Effector CD8-positive, alpha-beta T cell (primary cell): ENCODE measurements at regions not wholly inside any gene's neighbourhood (a gene's known extent, or its start where the extent isn't known, plus 50 kb on each side); places are given as distances from the start of the nearest gene placed in this dataset.

Source experiments
- DNase-seq: peaks from one replicate; lab custom pipeline; 2025; lab: John Stamatoyannopoulos, UW

- no peak for DNase-seq
These were observed 240.7 kb upstream of the TRAM1L1 start for GRCh38 chr4:117326091-117326490.

GRCh38 chr4:117327491-117327890 is 242.1 kb upstream of the TRAM1L1 start:
- no peak for DNase-seq

- DNase-seq, result no peak
These were observed 243.0 kb upstream of the TRAM1L1 start for GRCh38 chr4:117328333-117328732.

- no peak for DNase-seq
These were observed 246.4 kb upstream of the TRAM1L1 start for GRCh38 chr4:117331817-117332216.

GRCh38 chr4:117334451-117335188 is 249.2 kb upstream of the TRAM1L1 start:
- DNase-seq, result no peak

GRCh38 chr4:117357437-117357836 is 272.1 kb upstream of the TRAM1L1 start:
- no peak for DNase-seq

DNA sequence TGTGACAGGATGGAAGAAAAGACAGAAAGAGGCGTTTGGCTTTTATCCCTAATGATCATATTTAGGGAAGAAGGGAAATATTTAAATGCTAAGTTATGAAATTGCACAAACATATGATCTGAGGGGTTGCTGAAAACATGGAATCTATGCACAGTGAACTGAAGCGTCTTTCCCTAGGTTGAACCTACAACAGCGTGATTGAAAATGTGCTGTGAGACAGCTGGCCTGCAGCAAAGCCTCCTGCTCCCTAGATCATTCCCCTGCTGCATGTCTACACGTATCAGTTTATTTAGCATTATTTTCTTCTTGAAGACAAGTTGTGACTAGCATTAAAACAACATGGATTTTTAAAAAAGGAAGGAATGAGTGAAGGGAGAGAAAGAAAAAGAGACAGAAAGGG is 272.5 kb upstream of the TRAM1L1 start:
- DNase-seq, result no peak

GRCh38 chr4:117370944-117371668 is 285.7 kb upstream of the TRAM1L1 start:
- no peak for DNase-seq

GRCh38 chr4:117375101-117375500 is 289.7 kb upstream of the TRAM1L1 start:
- DNase-seq, result no peak

GRCh38 chr4:117376692-117377091 is 291.3 kb upstream of the TRAM1L1 start:
- no peak for DNase-seq

GRCh38 chr4:117378942-117379341 is 293.6 kb upstream of the TRAM1L1 start:
- no peak for DNase-seq

GRCh38 chr4:117383468-117383867 is 298.1 kb upstream of the TRAM1L1 start:
- no peak for DNase-seq

GRCh38 chr4:117385526-117385925 is 300.1 kb upstream of the TRAM1L1 start:
- no peak for DNase-seq

DNA sequence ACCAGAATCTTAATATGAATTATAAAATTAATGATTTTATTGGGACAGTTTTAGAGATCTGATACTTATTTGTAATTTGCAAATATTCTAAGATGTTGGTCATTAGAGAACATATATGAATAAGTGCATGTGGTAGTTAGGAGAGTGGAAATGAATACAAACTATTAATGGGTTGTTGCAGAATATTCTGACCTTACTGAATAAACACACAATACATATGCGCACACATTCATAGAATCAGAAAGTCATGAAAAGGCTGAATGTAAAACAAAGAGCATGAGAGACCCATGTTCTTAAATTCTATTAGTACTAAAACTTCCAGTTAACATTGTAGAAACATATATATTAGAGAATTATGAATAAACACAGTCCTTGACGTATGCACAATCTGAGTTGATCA is 301.7 kb upstream of the TRAM1L1 start:
- no peak for DNase-seq

GRCh38 chr4:117400039-117400835 is 314.9 kb upstream of the TRAM1L1 start:
- DNase-seq, result no peak

- no peak for DNase-seq
These were observed 327.3 kb upstream of the TRAM1L1 start for GRCh38 chr4:117412661-117413060.

DNA sequence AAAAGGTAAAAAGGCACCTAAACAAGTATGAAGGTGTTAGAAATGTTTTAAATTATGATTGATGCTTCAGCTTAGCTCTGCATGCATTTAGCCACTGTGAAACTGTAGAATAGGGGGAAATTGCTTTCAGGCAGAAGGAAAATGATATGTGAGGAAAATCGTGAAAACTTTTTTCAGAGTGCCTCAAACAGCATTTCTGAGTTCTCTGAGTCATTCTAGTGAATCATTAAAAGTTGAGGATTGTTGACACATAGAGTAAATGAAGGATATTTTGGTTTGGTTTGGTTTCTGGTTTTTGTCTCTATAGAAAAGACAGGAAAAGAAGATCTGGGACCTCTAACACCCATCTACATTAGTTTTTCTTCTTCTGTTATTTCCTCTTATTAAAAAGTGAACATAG is 332.5 kb upstream of the TRAM1L1 start:
- no peak for DNase-seq

- no peak for DNase-seq
These were observed 335.6 kb upstream of the TRAM1L1 start for GRCh38 chr4:117420948-117421347.

- no peak for DNase-seq
These were observed 336.3 kb upstream of the TRAM1L1 start for GRCh38 chr4:117421706-117422105.

DNA sequence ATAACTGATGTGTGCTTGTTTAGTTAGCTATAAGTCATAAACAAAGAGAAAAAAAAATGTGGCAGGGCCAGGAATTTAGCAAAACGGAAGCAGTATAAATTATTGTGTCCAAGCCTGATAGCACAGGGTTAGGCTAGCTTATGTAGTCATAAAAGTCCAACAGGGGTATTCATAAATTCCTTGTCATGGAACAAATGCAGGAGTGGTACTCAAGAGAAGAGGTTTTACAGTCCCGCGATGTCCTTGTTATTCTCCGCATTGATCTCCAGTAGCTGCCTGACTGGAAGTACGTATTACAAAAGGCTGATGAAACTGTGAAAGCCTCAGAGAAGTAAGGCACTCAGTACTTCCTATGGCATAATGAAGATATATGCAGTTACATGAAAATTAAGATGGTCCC is 336.9 kb upstream of the TRAM1L1 start:
- no peak for DNase-seq

DNA sequence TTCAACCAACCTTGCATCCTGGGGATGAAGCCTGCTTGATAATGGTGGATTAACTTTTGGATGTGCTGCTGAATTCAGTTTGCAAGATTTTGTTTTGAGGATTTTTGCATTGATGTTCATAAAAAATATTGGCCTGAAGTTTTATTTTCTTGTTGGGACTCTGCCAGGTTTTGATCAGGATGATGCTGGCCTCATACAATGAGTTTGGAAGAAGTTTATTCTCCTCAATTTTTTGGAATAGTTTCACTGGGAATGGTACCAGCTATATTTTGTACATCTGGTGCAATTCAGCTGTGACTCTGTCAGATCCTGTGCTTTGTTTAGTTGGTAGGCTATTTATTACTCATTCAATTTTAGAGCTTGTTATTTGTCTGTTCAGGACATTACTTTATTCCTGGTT is 340.3 kb upstream of the TRAM1L1 start:
- DNase-seq, result no peak

DNA sequence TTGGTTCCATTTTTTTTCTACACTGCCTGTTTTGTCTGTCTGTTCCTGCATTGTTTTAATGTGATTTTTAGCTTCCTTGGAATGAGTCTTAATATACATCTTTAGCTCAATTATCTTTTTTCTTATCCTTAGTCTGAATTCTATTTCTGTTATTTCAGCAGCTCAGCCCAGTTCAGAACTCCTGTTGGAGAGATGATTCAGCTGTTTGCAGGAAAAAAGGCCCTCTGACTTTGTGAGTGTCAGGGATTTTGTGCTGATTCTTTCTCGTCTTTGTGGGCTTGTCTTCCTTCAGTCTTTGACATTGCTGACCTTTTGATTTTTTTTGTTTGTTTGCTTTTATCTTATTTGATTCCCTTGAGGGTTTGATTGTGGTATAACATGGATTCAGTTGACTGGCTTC is 343.2 kb upstream of the TRAM1L1 start:
- no peak for DNase-seq

DNA sequence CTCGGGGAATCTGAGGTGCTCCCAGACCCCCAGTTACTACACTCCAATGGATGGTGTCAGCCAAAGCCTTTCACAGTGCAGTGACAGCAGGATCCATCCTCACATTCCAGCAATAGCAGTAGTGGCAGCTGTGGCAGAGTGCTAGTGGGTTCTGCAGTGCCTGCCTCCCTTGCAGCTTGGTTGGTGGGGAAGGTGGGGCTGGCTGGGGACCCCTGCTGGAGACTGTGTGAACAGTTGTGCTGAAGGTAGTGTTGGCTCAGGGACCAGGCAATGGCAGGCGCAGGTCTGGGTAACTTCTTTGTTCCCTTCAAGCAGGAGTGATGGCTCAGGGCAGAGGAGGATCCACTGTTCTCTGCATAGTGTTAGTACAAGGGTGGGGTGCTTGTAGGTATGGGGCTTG is 343.7 kb upstream of the TRAM1L1 start:
- no peak for DNase-seq
